ENCODE measurements at regions not wholly inside any gene's neighbourhood (a gene's known extent, or its start where the extent isn't known, plus 50 kb on each side); places are given as distances from the start of the nearest gene placed in this dataset.

- TF ChIP-seq CTCF (IDR thresholded peaks at IDR 0.05; ENCODE audit: extremely low read depth in 1 of 2, insufficient read depth in 1 of 2, low read depth in 1 of 2, low read length in 2 of 2) (no peak), EZH2 (IDR thresholded peaks at IDR 0.05; ENCODE audit: borderline replicate concordance, low read depth, low read length, severe bottlenecking) (no peak), POLR2A (IDR thresholded peaks at IDR 0.05; ENCODE audit: low read depth, low read length) (no peak), MYC (IDR thresholded peaks at IDR 0.05; ENCODE audit: low read depth, low read length) (no peak), MAX (IDR thresholded peaks at IDR 0.05; ENCODE audit: insufficient read depth, insufficient read length) (no peak), GATA2 (IDR thresholded peaks at IDR 0.05; ENCODE audit: insufficient read depth, insufficient read length, low read depth, low read length) (no peak), JUN (IDR thresholded peaks at IDR 0.05; ENCODE audit: borderline replicate concordance, insufficient read depth, insufficient read length, low read depth) (no peak), POLR2AphosphoS5 (IDR thresholded peaks at IDR 0.05; ENCODE audit: insufficient read depth, low read depth, low read length) (no peak)
Measured at GRCh38 chr15:77556622-77557021, 76.1 kb downstream of the LINGO1 start.

Measured in endothelial cell of umbilical vein (primary cell).